ENCODE measurements at regions not wholly inside any gene's neighbourhood (a gene's known extent, or its start where the extent isn't known, plus 50 kb on each side); places are given as distances from the start of the nearest gene placed in this dataset.

DNA sequence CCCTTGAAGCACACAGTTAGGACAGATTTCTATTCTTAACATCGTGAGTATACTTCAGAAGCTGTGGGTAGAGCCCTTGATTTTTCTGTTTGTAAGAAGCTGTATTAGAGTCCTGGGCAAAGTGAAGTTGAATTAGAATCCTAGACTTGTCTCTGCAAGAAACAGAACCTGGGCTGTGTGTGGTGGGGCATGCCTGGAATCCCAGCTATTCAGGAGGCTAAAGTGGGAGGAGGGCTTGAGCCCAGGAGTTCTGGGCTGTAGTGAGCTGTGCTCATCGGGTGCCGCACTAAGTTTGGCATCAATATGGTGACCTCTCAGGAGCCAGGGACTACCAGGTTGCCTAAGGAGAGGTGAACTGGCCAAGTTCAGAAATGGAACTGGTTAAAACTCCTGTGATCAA, 183.4 kb downstream of the GNAI1 start:
- TF ChIP-seq, protein P1, sequence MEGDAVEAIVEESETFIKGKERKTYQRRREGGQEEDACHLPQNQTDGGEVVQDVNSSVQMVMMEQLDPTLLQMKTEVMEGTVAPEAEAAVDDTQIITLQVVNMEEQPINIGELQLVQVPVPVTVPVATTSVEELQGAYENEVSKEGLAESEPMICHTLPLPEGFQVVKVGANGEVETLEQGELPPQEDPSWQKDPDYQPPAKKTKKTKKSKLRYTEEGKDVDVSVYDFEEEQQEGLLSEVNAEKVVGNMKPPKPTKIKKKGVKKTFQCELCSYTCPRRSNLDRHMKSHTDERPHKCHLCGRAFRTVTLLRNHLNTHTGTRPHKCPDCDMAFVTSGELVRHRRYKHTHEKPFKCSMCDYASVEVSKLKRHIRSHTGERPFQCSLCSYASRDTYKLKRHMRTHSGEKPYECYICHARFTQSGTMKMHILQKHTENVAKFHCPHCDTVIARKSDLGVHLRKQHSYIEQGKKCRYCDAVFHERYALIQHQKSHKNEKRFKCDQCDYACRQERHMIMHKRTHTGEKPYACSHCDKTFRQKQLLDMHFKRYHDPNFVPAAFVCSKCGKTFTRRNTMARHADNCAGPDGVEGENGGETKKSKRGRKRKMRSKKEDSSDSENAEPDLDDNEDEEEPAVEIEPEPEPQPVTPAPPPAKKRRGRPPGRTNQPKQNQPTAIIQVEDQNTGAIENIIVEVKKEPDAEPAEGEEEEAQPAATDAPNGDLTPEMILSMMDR (IDR thresholded peaks at IDR 0.05), result no peak
- no peak for TF ChIP-seq POLR2A (IDR thresholded peaks at IDR 0.05)
